ENCODE measurements at regions not wholly inside any gene's neighbourhood (a gene's known extent, or its start where the extent isn't known, plus 50 kb on each side); places are given as distances from the start of the nearest gene placed in this dataset.
"Not testable (repeated sequence)": the region's sequence is repeated elsewhere in the genome, so short reads cannot be mapped to it uniquely, and the experiment has no call there.

GRCh38 chr9:138213748-138214147 is 336.2 kb downstream of the CACNA1B start:
- DNase-seq (ENCODE audit: low read depth): not testable (repeated sequence)

DNA sequence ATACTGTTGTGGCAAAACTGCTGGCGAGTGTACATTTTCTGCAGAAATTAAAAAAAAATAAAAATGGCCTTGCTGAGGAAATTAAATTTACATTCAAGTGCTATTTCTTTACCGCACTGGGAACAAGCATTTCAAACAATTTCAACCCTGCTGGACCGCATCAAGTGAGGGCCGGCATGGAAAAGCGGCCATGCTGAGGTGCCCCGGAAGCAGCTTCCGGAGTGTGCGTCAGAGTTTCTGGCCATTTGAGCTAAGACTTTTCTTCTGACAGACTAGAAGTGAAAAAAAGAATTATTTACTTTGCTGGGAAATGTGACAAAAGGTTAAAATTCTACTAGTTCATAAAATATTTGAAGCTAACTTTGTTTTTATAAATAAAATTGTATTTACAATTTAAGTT is 337.0 kb downstream of the CACNA1B start:
- not testable (repeated sequence) for DNase-seq (ENCODE audit: low read depth)

DNA sequence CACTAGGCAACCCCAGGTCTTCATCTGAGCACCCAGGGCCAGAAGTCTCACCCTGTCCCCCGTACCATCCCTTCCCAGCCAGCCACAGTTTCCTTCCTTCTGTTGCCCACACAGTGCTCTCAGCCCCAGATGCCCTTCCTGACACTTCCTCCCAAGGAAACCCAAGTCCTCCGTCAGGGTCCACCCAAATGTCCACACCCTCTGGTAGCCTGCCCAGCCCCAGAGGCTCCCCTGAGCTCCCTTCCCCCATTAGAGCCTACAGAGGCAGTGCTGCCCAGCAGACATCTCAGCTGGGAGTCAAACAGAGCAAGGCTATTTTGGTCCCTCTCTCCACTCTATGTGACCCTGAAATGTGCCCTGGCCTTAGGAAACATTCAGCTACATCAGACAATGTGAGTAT is 338.0 kb downstream of the CACNA1B start:
- not testable (repeated sequence) for DNase-seq (ENCODE audit: low read depth)

DNA sequence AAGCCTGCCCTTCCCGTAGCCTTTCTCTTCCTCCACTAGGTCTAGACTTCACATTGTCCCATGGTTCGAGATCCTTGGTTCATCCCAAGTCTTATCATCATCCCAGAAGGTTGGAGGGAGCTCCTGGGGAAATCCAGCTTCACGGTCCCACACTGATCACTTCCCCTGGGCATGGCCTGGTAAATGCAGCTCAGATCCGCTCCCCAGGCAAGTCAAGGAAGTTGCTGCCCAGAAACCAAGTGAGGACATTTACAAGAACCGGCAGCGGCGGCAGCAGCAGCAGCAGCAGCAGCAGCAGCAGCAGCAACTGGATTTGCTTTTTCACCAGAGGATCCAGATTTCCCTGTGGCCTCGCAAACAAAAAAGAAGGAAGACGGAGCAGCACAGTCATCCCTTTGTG is 339.2 kb downstream of the CACNA1B start:
- not testable (repeated sequence) for DNase-seq (ENCODE audit: low read depth)

DNA sequence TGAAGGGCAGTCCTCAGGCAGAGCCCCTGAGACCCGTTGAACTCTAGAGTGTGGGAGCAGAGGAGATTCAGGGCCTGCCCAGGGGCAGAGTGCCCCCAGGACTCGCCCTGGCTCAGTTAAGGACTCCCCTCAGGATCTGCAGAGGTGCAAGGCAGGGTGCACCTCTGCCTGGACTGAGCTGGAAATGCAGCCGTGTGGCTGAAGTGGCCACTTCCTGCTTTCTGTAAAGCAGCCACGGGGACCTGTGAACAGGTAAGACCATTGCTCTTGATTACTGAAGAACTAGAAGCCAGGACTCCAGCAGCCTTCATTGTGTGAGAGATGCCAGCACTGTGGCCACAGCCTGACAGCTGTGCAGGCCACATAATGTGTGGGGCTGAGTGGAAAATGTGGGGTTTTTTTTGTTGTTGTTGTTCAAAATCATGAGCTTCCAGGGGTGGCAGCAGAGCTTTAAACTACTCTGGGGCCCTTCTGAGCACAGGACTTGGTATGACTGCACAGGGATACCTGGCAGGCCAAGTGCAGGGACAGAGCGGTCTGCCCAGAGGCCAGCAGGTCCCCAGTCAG is 339.8 kb downstream of the CACNA1B start:
- DNase-seq (ENCODE audit: low read depth): not testable (repeated sequence)

- DNase-seq (ENCODE audit: low read depth): not testable (repeated sequence)
Observed at GRCh38 chr9:138219249-138219648, 341.7 kb downstream of the CACNA1B start.

DNA sequence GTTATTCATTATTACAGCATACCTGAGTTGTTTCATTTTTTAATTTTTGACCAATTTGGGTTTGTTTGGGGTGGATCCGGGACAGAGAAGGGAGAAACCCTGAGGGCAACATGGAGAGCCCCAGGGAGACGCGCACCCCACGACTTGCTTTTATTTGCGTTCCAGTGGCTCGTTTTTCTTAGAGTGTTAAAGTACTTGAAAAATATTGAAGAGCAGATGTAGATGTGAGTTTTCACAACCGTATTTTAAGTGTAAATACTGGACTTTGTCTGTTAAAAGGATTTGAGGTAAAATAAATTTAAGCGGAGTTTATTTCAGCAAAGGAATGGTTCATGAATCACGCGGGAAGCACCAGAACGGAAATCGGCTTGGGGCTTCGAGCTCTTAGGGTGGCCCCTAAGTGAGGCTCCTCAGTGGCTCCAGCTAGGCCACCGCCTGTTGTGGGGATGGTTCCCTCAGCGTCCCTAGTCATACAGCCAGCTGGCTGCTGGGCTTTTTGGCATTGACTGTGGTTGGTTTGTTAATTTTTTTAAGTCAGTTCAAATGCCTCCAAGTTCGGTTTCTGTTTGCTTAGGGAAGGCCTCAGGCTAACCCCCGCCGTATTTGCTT is 344.0 kb downstream of the CACNA1B start:
- not testable (repeated sequence) for DNase-seq (ENCODE audit: low read depth)

GRCh38 chr9:138237099-138237498 is 359.5 kb downstream of the CACNA1B start:
- not testable (repeated sequence) for DNase-seq (ENCODE audit: low read depth)

- DNase-seq (ENCODE audit: low read depth): not testable (repeated sequence)
Observed at GRCh38 chr9:138282903-138283302, 405.3 kb downstream of the CACNA1B start.

Measured in RPMI7951 (cell line).